LNCAP (cell line): ENCODE measurements at regions not wholly inside any gene's neighbourhood (a gene's known extent, or its start where the extent isn't known, plus 50 kb on each side); places are given as distances from the start of the nearest gene placed in this dataset.

Source experiments
- CTCF ChIP-seq: fragments of 450-650 bp; IDR thresholded peaks from 2 replicates; pipeline ENCODE4 v1.5.1; 2017; ENCODE audit warnings: mild to moderate bottlenecking

- TF ChIP-seq CTCF: no peak
Observed at GRCh38 chrX:118167361-118167760, 50.8 kb upstream of the KLHL13 start.

- TF ChIP-seq CTCF: no peak
Observed at GRCh38 chrX:118171356-118171755, 54.7 kb upstream of the KLHL13 start.

- TF ChIP-seq CTCF: no peak
Observed at GRCh38 chrX:118174516-118175098, 58.0 kb upstream of the KLHL13 start.

- TF ChIP-seq CTCF: no peak
Observed at GRCh38 chrX:118177708-118178107, 61.1 kb upstream of the KLHL13 start.

GRCh38 chrX:118178450-118178849, 61.8 kb upstream of the KLHL13 start:
- no peak for TF ChIP-seq CTCF

- no peak for TF ChIP-seq CTCF
Observed at GRCh38 chrX:118179161-118179560, 62.6 kb upstream of the KLHL13 start.

- no peak for TF ChIP-seq CTCF
Observed at GRCh38 chrX:118179718-118180117, 63.1 kb upstream of the KLHL13 start.

- no peak for TF ChIP-seq CTCF
Observed at GRCh38 chrX:118181030-118181429, 64.4 kb upstream of the KLHL13 start.
